Tibial nerve (tissue), 4 donors: ENCODE measurements at regions not wholly inside any gene's neighbourhood (a gene's known extent, or its start where the extent isn't known, plus 50 kb on each side); places are given as distances from the start of the nearest gene placed in this dataset.
A peak's percentile ranks its signal among the peaks of the same experiment; 100 is the strongest.
"Not testable (repeated sequence)": the region's sequence is repeated elsewhere in the genome, so short reads cannot be mapped to it uniquely, and the experiment has no call there.

Experiments
- DNase-seq, 2 donors: peaks; one replicate each; pipeline ENCODE4 v3.0.0-alpha.2; 2019; ENCODE audit warnings: low spot score in 2 of 2
- H3K27ac ChIP-seq, 4 donors: fragments of 200-600 bp; sonication (generic) in 3 of 4; one replicate each; pipeline ENCODE4 v1.5.1; 2017 to 2019; ENCODE audit warnings: mild to moderate bottlenecking in 1 of 4
- H3K27me3 ChIP-seq, 2 donors: fragments of 200-600 bp; sonication (generic) in 1 of 2; one replicate each; pipeline versions ENCODE4 v1.5.1 to v1.6.0; 2017 to 2019
- H3K36me3 ChIP-seq, 3 donors: fragments of 200-600 bp; sonication (generic); one replicate each; pipeline ENCODE4 v1.5.1; 2018 to 2019
- H3K4me1 ChIP-seq, 4 donors: fragments of 200-600 bp; sonication (generic) in 3 of 4; one replicate each; pipeline ENCODE4 v1.5.1; 2017 to 2019
- H3K4me3 ChIP-seq, 4 donors: fragments of 200-600 bp; sonication (generic) in 3 of 4; one replicate each; pipeline ENCODE4 v1.5.1; 2017 to 2019; ENCODE audit warnings: mild to moderate bottlenecking in 1 of 4, moderate library complexity in 1 of 4
- H3K9me3 ChIP-seq, 4 donors: fragments of 200-600 bp; sonication (generic) in 3 of 4; one replicate each; pipeline ENCODE4 v1.5.1; 2017 to 2019
- CTCF ChIP-seq, 5 experiments: fragments of 200-600 bp in 3 of 5; fragments of 450-650 bp in 2 of 5; sonication (generic) in 3 of 5; IDR thresholded peaks; one replicate each; pipeline ENCODE4 v1.5.1; 2016 to 2019; ENCODE audit warnings: antibody characterized with exemption in 5 of 5, mild to moderate bottlenecking in 3 of 5, moderate library complexity in 2 of 5
- EP300 ChIP-seq, 2 donors: sonication (generic); formaldehyde crosslinking; IDR thresholded peaks; one replicate each; pipeline ENCODE4 v1.6.1; 2017; ENCODE audit warnings: antibody characterized with exemption in 2 of 2, mild to moderate bottlenecking in 1 of 2
- POLR2A ChIP-seq, 2 donors: fragments of 450-650 bp; IDR thresholded peaks; one replicate each; pipeline ENCODE4 v1.6.1; 2017; ENCODE audit warnings: antibody characterized with exemption in 2 of 2, mild to moderate bottlenecking in 2 of 2, moderate library complexity in 2 of 2
- WGBS, 2 donors: methylation state at CpG; one replicate each; pipeline ENCODE4 v1.1.5; 2018; 5-methylcytosine and 5-hydroxymethylcytosine counted together

GRCh38 chr22:27108425-27109114 lies 451.2 kb downstream of the MIAT start:
- WGBS, 2 donors, result 19 to 28% methylated on average over 20 of the region's 20 CpGs
- no peaks in the 10 kb centered on the region for H3K9me3 ChIP-seq
- no peaks in the 10 kb centered on the region for H3K27me3 ChIP-seq
- no peaks in the 10 kb centered on the region for H3K36me3 ChIP-seq
- TF ChIP-seq CTCF (IDR thresholded peaks at IDR 0.05) (no peak), POLR2A (IDR thresholded peaks at IDR 0.05) (no peak), EP300 (IDR thresholded peaks at IDR 0.05) (peak in 1 of 2 donors; percentile 76)
- H3K4me1 ChIP-seq, result peaks cover 0 to 57% (median 24%) of the 10 kb centered on the region in 4 donors
- peak; percentile 52 to 71 for DNase-seq
- peak overlapping the region in 2 of 4 donors; percentile 71 to 79 for H3K27ac ChIP-seq
- no peak overlapping the region for H3K4me3 ChIP-seq

GRCh38 chr22:27109406-27109805 lies 452.0 kb downstream of the MIAT start:
- H3K9me3 ChIP-seq, DNase-seq, H3K36me3 ChIP-seq, H3K27me3 ChIP-seq, H3K4me3 ChIP-seq: not testable (repeated sequence)
- Histone ChIP-seq H3K27ac (peak overlapping the region in 1 of 4 donors; percentile 79), H3K4me1 (peaks cover 0 to 62% (median 25%) of the 10 kb centered on the region in 4 donors)
- 70 to 72% methylated on average over 2 of the region's 2 CpGs for WGBS, 2 donors

- peaks cover 0 to 60% (median 25%) of the 10 kb centered on the region in 4 donors for H3K4me1 ChIP-seq
- 29 to 34% methylated on average over 12 of the region's 12 CpGs for WGBS, 2 donors
- no peak for TF ChIP-seq CTCF (IDR thresholded peaks at IDR 0.05)
- no peak for TF ChIP-seq POLR2A (IDR thresholded peaks at IDR 0.05)
- TF ChIP-seq EP300 (IDR thresholded peaks at IDR 0.05), result no peak
- DNase-seq, result no peak
- no peaks in the 10 kb centered on the region for H3K36me3 ChIP-seq
- H3K27me3 ChIP-seq, result no peaks in the 10 kb centered on the region
- no peak overlapping the region for H3K4me3 ChIP-seq
- H3K9me3 ChIP-seq, result no peaks in the 10 kb centered on the region
- H3K27ac ChIP-seq, result peak overlapping the region in 2 of 4 donors; percentile 31
These were observed 453.5 kb downstream of the MIAT start for GRCh38 chr22:27110665-27111451.

DNA sequence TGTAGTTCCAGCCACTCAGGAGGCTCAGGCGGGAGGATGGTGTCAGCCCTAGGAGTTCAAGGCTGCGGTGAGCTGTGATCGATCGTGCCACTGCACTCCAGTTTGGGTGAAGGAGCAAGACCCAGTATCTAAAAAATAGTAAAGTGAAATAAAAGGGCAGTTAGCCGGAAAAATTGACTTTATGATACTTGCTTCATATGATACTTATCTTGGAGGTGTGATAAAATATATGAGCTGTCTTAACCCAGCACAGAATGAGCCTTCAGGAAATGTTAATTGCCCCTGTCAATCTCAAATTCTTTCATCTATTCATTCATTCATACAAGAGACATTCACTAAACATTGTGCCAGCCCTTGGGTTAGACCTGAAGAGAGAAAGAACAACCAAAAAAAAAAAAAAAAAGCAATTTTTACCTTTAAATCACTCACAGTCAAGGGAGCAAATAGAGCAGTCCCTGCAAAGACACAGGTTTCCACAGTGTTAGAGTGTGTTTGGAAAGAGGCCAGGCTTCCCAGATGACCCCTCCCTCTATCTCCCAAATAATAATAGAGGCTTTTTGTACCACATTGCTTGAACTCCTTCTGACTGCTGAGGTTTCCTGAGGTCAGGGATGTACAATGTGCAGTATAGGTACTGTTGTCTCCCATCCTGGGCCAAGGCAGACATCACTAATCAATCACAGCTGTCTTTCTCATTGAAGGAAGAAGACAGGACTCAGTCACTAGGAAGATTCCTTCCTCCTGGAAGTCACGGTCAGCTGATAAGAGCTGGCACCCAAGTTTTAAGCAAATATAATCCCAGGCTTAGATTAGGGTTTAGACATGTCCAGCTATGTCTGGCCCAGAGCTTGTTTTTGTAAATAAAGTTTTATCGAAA lies 454.6 kb downstream of the MIAT start:
- H3K4me1 ChIP-seq, result peaks cover 0 to 48% (median 17%) of the 10 kb centered on the region in 4 donors
- H3K4me3 ChIP-seq, result no peak overlapping the region
- 70 to 72% methylated on average over 7 of the region's 7 CpGs for WGBS, 2 donors
- peak overlapping the region in 1 of 4 donors; percentile 89 for H3K27ac ChIP-seq
- H3K36me3 ChIP-seq, result no peaks in the 10 kb centered on the region
- H3K9me3 ChIP-seq, result no peaks in the 10 kb centered on the region
- no peaks in the 10 kb centered on the region for H3K27me3 ChIP-seq
- TF ChIP-seq EP300 (IDR thresholded peaks at IDR 0.05) (no peak), POLR2A (IDR thresholded peaks at IDR 0.05) (no peak), CTCF (IDR thresholded peaks at IDR 0.05) (no peak)
- no peak for DNase-seq

GRCh38 chr22:27113211-27113635 lies 455.8 kb downstream of the MIAT start:
- 25 to 35% methylated on average over 4 of the region's 4 CpGs for WGBS, 2 donors
- no peak for TF ChIP-seq POLR2A (IDR thresholded peaks at IDR 0.05)
- no peak for TF ChIP-seq CTCF (IDR thresholded peaks at IDR 0.05)
- TF ChIP-seq EP300 (IDR thresholded peaks at IDR 0.05), result peak; percentile 32 to 93
- Histone ChIP-seq H3K4me1 (peaks cover 0 to 37% (median 16%) of the 10 kb centered on the region in 4 donors), H3K36me3 (no peaks in the 10 kb centered on the region), H3K4me3 (no peak overlapping the region), H3K27me3 (no peaks in the 10 kb centered on the region), H3K27ac (peak overlapping the region in 2 of 4 donors; percentile 80 to 89), H3K9me3 (no peaks in the 10 kb centered on the region)
- DNase-seq, result peak; percentile 39 to 79
